ENCODE measurements at regions not wholly inside any gene's neighbourhood (a gene's known extent, or its start where the extent isn't known, plus 50 kb on each side); places are given as distances from the start of the nearest gene placed in this dataset.
"Not testable (repeated sequence)": the region's sequence is repeated elsewhere in the genome, so short reads cannot be mapped to it uniquely, and the experiment has no call there.

DNA sequence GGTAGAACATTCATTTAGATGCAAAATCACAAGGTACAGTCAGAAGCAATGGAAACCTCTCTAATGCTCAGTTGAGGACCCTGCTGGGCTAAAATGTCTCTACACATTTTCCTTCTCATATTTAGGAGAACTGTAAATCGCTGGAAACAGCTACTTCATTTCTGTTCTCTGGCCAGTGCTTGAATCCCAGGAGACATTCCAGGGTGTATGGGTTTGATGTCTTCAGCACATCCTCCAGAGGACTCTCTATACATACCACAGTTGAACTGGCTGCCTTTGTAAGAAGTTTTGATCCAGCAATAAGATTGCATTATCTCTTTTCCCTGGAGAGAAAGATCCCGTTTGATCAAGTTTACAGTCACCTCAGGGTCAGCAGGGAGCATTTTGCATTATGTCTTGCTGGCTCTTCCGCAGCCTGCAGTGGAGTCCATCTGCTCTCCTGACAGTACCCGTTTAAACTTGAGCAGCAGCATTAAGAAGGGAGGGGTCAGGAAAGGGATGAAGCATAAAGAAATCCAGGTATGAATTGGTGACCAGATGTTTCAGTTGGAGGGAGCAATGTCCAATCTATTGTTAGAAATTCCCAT is 676.0 kb downstream of the EPHA3 start:
- no peak for DNase-seq

DNA sequence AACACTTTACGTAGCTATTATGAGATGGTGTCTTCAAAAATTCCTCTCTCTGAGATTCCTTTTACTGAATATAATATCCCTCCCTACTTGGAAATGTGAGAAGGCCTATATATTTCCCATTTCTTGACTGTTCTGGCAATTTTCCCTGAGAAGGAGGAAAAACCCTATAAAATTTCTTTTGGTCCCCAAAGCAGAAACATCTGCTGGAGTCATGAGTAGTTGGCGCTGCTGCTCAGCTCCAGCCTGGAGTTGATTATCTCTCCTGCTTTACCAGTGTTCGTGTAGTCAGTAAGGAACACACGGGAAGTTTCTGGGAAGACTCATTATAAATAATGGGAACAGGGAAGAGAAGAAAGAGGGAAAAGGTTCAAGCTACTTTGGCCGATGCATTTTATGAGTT is 680.1 kb downstream of the EPHA3 start:
- DNase-seq, result no peak

DNA sequence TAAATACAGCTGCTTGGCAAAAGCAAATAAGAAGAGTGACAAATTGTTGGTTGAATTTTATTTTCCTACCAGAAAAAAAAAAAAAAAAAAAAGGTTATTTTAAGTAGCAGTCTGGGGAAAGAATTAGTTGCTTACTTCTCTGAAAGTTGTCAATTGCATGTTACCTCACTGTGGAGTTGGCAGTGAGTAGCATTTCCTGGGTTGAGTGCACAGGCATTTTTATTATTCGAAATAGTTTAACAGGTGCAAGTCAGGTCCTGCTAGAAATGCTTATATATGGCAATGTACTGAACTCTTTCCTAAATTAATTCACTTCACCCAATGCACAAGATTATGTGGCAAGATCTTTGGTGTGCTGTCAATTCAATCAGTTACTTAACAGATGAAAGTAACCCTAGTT is 680.6 kb downstream of the EPHA3 start:
- DNase-seq, result no peak

DNA sequence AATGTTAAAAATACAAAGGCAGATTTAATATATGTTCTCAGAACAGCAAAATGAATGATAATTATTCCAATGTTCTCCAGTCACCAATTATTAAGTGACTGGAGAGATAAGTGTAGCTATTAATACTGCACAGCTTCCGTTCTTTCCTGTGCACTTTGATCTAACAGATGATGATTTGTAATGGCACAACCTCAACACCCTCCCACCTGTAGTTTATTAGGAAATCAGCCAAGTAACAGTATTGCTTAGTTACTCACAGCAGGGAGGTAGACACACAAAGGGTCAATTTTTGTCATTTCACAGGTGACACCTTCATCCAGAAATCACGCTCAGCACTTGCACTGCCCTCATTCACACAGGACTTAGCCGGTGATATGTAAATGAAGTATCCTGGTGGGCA is 688.1 kb downstream of the EPHA3 start:
- DNase-seq, result no peak

DNA sequence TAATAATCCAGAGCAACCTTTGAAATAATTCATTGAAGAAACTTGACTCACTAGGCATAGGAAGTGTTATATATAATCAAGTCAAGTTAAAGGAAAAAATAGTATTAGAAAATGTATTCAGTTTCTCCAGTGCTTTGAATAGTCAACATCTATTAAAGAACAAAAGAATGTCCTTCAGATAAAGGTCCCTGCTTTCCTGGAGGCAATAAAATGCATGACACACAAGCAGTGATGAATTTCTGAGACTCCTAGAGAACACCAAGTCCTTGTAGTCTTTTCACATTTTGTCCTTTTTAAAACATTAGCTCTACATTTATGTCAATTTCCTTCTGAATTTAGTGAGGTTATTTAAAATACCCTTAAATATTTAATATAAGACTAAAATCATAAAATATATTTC is 695.5 kb downstream of the EPHA3 start:
- no peak for DNase-seq

DNA sequence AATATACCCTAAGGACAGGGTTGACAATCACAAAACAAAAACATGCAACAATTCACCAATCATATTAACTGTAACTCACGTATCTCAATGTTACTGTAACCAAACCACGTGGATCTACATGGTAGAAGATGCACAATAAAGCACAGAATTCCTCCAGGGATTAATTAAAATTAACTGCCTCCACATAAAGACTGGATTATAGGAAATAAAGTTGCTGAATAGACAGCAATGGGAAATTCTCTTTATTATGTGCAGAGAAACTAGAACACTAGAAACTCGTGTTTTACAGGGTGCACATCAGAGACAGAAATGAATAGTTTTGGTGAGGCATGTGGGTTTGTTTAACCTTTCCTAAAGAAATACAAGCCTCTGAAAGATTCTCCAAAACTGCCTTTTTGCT is 696.3 kb downstream of the EPHA3 start:
- no peak for DNase-seq

DNA sequence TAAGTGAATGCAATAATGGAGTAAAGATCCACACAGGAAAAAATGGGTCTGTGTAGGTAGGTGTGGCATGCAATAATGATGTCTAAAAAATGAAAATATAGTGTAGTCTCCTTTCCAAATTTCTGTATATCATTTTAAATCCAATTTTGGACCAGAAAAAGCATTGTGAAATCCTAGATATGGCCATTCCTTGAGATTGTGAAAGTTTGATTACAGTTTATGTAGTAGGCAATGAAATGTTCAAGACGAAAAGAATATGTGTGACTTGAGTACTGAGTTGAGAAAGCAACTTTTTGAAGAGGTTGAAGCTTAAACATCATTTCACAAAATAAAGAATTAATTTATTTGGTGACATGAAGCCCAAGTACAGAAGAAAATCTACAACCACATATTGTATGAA is 698.7 kb downstream of the EPHA3 start:
- DNase-seq, result no peak

DNA sequence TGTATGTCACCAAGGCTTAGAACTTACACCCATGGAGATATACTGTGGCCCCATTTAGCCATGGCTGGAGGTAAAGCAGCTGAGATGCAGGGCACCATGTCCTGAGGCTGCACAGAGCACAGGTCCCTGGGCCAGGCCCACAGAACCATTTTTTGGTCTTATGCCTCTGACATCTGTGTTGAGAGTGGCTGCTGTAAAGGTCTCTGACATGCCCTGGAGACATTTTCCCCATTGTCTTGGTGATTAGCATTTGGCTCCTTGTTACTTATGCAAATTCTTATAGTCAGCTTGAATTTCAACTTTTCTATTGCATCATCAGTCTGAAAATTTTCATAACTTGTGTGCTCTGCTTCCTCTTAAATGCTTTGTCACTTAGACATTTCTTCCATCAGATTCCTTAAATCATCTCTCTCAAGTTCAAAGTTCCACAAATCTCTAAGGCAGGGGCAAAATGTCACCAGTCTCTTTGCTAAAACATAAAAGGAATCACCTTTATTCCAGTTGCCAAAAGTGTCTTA is 701.3 kb downstream of the EPHA3 start:
- DNase-seq, result no peak

DNA sequence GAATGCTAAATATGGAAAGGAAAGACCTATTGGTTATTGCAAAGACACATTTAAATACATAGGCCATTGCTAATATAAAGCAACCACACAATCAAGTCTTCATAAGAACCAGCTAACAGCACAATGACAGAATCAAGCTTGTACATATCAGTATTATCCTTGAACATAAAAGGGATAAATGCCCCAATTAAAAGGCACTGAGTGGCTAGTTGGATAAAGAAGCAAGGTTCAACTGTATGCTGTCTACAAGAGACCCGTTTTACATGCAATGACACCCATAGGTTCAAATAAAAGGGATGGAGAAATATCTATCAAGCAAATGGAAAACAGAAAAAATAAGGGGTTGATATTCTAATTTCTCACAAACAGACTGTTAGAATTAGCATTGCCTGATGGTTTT is 706.1 kb downstream of the EPHA3 start:
- no peak for DNase-seq

DNA sequence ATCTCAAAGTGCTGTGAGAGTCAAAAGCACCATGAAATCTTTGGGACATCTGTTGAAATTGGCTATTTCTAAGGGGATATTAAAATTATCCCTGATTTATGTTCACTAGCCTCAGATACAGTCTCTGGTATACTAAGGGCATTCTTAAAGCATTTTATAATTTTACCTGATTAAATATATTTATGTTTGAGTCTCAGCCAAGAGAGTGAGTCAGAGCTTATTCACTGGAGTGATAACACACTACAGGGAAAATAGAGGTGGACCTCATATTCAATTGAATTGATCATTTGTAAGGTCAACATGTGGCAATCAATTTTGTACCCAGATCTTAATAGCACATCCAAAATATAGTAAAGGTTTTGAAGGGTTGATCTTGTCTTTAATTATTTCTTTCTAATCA is 733.6 kb downstream of the EPHA3 start:
- DNase-seq, result no peak

DNA sequence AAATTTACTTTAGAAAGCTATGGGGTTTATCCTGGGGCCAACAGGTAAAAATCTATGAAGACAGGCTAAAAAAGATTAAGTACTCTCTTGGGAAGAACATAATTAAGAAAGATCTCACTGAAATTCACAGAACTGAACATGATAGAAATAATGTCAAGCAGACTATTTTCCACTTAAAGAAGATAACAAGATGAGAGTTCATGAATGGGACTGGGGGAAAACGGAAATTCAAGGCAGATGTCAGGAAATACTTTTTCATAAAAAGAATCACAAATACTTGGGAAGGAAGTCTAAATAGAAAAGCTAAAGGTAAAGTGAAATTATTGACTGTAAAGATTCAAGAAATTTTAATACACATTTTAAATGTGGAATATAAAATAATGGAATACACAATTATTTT is 737.6 kb downstream of the EPHA3 start:
- no peak for DNase-seq

DNA sequence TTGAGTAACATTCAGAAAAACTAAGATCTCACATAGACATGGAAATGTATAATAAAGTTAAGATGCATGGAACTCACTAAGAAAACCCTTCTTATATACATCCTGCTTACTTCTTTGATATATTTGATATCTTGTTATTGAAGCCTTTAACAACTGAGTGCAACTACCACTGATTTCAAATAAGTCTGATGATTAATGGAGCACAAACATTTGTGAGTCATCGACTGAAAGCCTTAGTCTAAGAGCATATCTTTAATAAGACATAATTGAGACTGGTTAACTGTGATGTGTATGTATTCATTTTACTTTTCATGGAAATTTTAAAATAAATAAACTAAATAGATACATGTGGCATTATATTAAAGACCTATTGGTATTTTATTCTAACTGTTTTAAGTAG is 740.5 kb downstream of the EPHA3 start:
- DNase-seq, result no peak

DNA sequence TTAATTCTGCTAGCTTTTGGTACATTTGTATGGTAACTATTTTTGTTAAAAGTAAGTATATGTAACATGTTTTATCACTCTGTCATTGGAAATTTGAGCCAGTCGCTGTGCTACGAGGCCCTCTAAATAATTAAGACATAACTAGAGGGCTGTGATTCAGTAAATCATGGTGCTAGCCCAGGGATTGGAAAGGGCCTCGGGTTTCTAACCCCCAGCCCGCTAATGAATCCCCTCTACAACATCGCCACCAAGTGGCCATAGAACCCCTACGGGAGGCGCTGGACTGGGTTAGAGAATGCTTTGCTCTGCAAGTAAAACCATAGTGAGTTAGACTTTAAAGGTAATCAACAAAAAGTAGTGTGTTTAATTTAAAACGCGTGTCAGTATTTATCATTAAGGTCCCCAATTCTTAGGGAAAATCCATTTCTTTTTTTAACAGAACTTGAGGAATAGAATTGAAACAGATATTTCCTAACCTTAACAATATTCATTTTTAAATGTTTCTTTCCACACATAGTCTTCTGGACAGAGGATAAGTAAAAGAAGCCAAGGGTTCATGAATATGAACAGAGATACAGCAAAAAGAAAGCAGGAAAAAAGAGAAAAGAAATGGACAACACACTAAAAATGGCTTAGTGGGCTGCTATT is 744.7 kb downstream of the EPHA3 start:
- no peak for DNase-seq

DNA sequence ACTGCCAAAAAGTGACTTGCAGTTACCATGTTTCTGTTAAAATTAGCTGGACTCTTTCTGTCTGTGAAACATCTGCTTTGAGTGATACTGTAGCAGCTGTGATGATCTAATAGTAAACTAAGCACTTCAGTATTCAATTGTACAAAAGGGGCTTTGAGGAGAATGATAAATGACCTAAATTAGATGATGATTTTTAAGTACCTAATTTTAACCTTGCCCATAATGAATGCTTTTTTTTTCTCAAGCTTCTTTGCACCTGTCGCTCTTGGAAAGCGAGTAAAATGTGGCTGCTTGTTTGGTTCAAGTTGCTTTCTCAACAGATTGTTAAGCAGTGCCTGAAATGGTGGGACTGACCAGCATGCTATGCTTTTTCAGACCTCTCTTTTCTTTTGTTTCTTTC is 752.3 kb downstream of the EPHA3 start:
- no peak for DNase-seq

DNA sequence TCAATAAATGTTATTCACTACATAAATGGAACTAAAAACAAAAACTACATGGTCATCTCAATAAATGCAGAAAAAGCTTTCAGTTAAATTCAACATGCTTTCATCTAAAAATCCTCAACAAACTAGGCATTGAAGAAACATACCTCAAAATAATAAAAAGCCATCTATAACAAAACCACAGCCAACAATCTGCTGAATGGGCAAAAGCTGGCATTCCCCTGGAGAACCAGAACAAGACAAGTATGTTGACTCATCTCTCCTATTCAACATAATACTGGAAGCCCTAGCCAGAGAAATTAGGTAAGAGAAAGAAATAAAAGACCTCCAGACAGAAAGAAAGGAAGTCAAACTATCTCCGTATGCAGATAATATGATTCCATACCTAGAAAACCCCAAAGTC is 759.9 kb downstream of the EPHA3 start:
- no peak for DNase-seq

DNA sequence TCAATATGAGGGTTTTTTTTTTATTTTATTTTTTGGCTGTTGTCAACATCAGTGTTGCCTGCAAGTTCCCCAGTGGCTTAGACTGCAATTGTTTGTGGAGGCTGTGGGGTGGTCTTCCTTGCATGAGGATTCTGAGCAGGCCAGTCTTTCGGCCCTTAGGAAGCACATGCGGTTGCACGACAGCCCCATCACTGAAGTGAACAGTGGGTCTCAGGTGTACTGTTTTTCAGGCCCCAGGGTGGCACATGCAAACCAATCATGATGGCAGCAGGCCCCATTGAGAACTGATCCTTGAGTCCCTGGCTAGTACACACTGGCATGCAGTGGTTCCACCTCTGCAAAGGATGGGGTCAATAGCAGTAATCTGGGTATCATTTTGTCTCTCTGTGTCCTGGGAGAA is 768.7 kb downstream of the EPHA3 start:
- DNase-seq, result no peak

DNA sequence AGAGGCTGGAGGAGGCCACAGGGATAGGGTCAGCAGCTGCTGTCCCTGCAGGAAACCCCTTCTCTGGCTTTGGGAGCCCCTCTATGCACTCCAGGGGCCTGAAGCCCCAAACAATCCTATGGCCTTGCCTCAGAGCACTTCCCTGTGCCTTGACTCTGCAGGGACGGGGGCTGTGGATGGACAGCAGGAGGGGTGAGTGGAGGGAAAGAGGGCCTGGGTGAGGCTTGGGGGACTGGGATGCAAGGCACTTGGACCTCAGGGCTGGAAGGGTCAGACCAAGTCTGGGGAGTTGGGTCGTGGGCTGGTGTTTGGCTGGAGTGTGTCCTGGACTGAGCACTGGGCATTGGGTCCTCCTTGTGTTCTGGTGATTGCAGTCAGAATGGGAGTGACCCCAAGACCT is 769.8 kb downstream of the EPHA3 start:
- no peak for DNase-seq

DNA sequence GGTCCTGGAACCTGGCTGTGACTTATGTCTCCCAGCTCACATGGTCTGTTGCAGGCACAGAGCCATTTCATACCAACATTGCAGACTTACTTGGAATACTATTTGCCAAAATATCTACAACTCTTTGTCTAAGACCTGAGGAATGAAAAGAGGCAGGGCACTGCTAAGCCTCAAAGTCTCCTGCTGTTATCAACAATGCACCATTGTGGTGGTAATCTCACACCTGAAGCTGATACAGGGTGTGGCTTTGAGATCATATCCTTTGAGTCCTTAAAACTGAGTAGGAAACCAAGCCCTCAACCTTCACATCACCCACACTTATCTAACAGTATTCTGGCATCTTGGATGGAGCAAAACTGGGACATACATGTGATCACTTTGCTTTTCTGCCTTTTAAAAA is 782.0 kb downstream of the EPHA3 start:
- no peak for DNase-seq

DNA sequence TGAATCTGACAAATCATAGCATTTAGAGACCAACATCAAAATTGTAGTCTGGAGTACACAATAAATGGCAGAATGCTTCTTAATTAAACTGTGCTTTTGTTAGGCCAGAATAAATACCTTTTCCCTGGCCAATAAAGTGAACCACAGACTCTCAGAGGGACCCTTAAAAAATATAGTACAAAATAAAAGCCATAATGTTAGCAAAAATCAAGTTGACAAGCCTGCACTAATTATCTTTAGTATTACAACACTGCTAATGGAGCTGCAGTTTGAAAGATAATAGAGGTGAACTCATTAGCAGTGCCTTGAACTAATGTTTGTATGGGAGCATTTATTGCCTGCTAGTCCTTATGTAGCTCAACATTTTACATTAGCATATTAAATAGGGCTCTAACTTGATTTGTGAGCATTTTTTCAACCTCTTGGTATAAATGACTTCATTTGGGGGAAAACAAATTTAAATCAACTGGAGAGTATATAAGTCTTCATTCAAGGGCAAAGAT is 801.3 kb downstream of the EPHA3 start:
- DNase-seq, result no peak

DNA sequence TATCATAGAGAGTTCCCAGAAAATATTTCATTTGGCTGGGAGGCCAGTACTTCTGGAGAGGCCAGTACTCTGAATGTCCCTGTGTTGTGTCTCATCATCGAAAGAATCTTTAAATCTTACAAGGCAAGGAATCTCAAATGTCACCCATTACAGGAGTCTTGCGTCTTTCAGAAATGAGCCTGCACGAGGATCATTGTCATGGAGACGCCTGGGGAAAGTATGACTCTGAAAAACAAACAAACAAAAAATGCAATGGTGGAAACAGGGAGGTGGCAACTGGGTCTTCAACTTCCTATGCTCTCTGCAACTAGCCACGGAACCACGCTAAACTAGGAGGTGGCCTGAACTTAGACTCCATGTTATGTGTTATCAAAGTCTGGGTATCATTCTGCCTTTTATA is 804.6 kb downstream of the EPHA3 start:
- DNase-seq, result no peak

DNA sequence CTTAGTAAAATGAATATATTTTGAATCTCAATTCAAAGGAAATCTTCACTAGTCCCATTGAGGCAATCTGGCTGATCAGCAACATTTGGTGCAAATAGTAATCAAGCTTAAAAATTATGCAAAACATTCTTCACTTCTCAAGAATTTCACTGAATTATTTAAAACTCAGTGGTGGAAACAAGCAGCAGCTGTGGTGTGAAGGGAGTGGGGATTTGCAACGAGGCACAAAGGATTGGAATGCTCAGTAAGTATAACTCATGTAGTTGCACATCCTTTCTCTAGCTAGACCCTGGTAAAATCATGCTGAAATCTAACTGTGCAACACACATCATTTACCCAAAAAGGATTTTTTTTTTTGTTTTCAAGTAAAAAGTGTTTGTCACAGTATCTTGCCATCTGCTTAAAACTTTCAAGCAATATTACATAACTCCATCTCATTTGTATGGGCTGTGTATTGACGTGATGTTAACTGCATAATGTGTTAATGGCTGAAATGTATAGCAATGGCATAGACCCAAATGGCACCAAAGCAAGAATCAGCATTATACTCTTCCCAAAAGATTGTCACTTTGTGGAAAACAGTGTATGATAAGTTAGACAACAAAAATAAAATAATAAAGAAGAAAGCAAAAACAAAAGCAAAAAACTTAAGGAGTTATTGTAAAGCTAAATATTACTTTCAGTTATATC is 816.6 kb downstream of the EPHA3 start:
- DNase-seq, result no peak

DNA sequence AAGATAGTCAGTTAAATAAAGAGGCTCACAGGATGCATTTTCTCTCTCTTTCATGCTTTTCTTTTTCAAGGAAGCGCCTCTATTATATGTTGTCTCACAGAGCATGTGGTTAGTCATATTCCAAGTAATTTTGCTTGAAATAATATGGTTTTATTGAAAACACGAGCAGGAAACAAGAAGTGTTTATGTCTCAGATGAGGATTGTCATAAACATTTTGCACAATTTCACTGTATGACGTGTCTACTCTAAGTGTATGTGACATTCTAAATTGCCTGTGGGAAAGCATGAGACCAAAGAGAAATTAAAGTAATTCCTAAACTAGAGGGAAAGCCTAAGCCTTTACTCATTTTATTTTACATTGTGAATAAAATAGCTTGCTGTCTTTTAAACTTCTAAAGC is 818.6 kb downstream of the EPHA3 start:
- DNase-seq, result no peak

DNA sequence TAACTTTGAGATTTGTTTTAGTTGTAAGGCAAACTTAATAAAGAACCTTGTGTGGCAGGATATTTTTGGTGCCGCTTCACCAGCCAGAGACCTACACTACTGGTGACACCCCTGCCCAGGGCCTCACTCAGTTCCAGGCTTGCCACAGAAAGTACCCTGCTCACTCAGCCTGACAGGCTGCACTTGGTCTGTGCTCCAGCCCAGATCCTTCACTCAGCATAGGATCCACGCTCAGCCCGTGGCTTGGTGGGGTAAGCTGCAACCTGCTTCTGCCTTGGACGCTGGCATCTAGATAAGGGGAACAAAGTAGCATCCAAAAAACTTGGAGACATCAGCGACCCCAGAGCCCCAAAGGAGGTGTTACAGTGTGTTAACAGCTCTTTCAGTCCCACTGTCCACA is 825.5 kb downstream of the EPHA3 start:
- DNase-seq, result no peak

DNA sequence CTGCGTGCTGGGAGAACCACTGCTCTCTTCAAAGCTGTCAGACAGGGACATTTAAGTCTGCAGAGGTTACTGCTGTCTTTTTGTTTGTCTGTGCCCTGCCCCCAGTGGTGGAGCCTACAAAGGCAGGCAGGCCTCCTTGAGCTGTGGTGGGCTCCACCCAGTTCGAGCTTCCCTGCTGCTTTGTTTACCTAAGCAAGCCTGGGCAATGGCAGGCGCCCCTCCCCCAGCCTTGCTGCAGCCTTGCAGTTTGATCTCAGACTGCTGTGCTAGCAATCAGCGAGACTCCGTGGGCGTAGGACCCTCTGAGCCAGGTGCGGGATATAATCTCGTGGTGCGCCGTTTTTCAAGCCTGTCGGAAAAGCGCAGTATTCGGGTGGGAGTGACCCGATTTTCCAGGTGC is 837.0 kb downstream of the EPHA3 start:
- DNase-seq, result not testable (repeated sequence)
